Heart left ventricle (tissue), 16 donors: ENCODE measurements at regions not wholly inside any gene's neighbourhood (a gene's known extent, or its start where the extent isn't known, plus 50 kb on each side); places are given as distances from the start of the nearest gene placed in this dataset.

Experiments used
- ATAC-seq, 4 donors: fragments of 200-7000 bp; cut with Tn5 transposase; one replicate each; pipeline ENCODE4 v1.9.1; 2020 to 2022; ENCODE audit warnings: moderate library complexity in 4 of 4, mild to moderate bottlenecking in 3 of 4, moderate number of reproducible peaks in 1 of 4
- DNase-seq, 5 donors: peaks; one replicate each; pipeline ENCODE4 v3.0.0-alpha.2; 2020
- H3K27ac ChIP-seq, 12 donors: fragments of 200-600 bp; sonication (generic) in 4 of 12; one replicate each; pipeline versions ENCODE4 v1.5.0 to v1.8.0; 2016 to 2022; ENCODE audit warnings: mild to moderate bottlenecking in 2 of 12
- H3K27me3 ChIP-seq, 9 donors: fragments of 200-600 bp; sonication (generic) in 2 of 9; one replicate each; pipeline versions ENCODE4 v1.5.1 to v1.8.0; 2016 to 2022; ENCODE audit warnings: mild to moderate bottlenecking in 3 of 9
- H3K36me3 ChIP-seq, 9 donors: fragments of 200-600 bp; sonication (generic) in 2 of 9; one replicate each; pipeline versions ENCODE4 v1.5.0 to v1.8.0; 2018 to 2022; ENCODE audit warnings: mild to moderate bottlenecking in 2 of 9
- H3K4me1 ChIP-seq, 12 donors: fragments of 200-600 bp; sonication (generic) in 4 of 12; one replicate each; pipeline versions ENCODE4 v1.5.0 to v1.8.0; 2016 to 2022; ENCODE audit warnings: mild to moderate bottlenecking in 3 of 12
- H3K4me3 ChIP-seq, 12 donors: fragments of 200-600 bp; sonication (generic) in 4 of 12; one replicate each; pipeline versions ENCODE4 v1.5.0 to v1.8.0; 2017 to 2022; ENCODE audit warnings: mild to moderate bottlenecking in 9 of 12, moderate library complexity in 4 of 12
- H3K9me3 ChIP-seq, 12 donors: fragments of 200-600 bp; sonication (generic) in 4 of 12; one replicate each; pipeline versions ENCODE4 v1.5.0 to v1.8.0; 2016 to 2022; ENCODE audit warnings: mild to moderate bottlenecking in 1 of 12
- POLR2A ChIP-seq, 2 donors: fragments of 450-650 bp; IDR thresholded peaks; one replicate each; pipeline ENCODE4 v1.6.1; 2017; ENCODE audit warnings: antibody characterized with exemption in 2 of 2, mild to moderate bottlenecking in 2 of 2, moderate library complexity in 2 of 2
- WGBS, 4 donors: extraction: QIAGEN DNeasy Blood & Tissue Kit in 2 of 4; methylation state at CpG; one replicate each; pipeline versions ENCODE4 v1.1.5 to v1.1.7; 2013 to 2018; 5-methylcytosine and 5-hydroxymethylcytosine counted together
- intact Hi-C, 10 donors: fragments of 100-400 bp; cut with DNase I; formaldehyde crosslinking; loops; one replicate each; pipeline versions ENCODE4 v1.11.1 to v1.14.2; 2022
- TF ChIP-seq, protein P1 (sequence below), 12 donors: fragments of 200-600 bp; sonication (generic) in 4 of 12; IDR thresholded peaks; one replicate each; pipeline versions ENCODE4 v1.5.0 to v1.8.0; 2018 to 2022; ENCODE audit warnings: antibody characterized with exemption in 12 of 12, mild to moderate bottlenecking in 5 of 12
- donor health status: ischemic (EF 13 %, LVEDD 7.1; RV severe dilation, severe dysfunction).
- donor health status: healthy with polysubstance abuse.
- donor health status: DM: no; HTN: yes; CAD: no.
- donor health status: DM: no; HTN: no; CAD: no.
- donor health status: ischemic (EF 25% LVEDD 6.9; RV normal size, moderate dysfunction).
- donor health status: ischemic (EF 25% LVEDD 5.7; RV mildly dilated, moderate dysfunction).
- donor health status: healthy.
- donor health status: DM: yes; HTN: yes; CAD: no.
- donor health status: ischemic (EF 35%, LVEDD 5.7; RV mildly dilated, moderate dysfunction).
- donor health status: nonischemic (EF 11% LVEDD 7.7; RV severe dilation, severe dysfunction).
- donor health status: DM: yes; HTN: yes; CAD: no.
- donor health status: PGD.
- donor health status: ischemic (EF 29% LVEDD 5.4; RV normal size, mild dysfunction).
- donor health status: nonischemic (EF 23%, LVEDD 6.1; RV moderate dilation, normal function).

- no peak for TF ChIP-seq POLR2A (IDR thresholded peaks at IDR 0.05)
- TF ChIP-seq, protein P1, sequence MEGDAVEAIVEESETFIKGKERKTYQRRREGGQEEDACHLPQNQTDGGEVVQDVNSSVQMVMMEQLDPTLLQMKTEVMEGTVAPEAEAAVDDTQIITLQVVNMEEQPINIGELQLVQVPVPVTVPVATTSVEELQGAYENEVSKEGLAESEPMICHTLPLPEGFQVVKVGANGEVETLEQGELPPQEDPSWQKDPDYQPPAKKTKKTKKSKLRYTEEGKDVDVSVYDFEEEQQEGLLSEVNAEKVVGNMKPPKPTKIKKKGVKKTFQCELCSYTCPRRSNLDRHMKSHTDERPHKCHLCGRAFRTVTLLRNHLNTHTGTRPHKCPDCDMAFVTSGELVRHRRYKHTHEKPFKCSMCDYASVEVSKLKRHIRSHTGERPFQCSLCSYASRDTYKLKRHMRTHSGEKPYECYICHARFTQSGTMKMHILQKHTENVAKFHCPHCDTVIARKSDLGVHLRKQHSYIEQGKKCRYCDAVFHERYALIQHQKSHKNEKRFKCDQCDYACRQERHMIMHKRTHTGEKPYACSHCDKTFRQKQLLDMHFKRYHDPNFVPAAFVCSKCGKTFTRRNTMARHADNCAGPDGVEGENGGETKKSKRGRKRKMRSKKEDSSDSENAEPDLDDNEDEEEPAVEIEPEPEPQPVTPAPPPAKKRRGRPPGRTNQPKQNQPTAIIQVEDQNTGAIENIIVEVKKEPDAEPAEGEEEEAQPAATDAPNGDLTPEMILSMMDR (IDR thresholded peaks at IDR 0.05) = no peak
- whole genome bisulfite sequencing, 4 donors = 34 to 43% (median 38%) methylated on average over 4 of the region's 4 CpGs
- no peak for DNase-seq
Measured at GRCh38 chr20:16215041-16215440, 358.2 kb downstream of the KIF16B start.

GRCh38 chr20:16212790-16213189, 360.5 kb downstream of the KIF16B start:
- H3K4me3 ChIP-seq = no peak overlapping the region
- no peak for DNase-seq
- TF ChIP-seq, protein P1 (IDR thresholded peaks at IDR 0.05) = no peak
- TF ChIP-seq POLR2A (IDR thresholded peaks at IDR 0.05) = no peak
- ATAC-seq = no peak
- no peaks in the 10 kb centered on the region for H3K4me1 ChIP-seq
- H3K9me3 ChIP-seq = no peaks in the 10 kb centered on the region
- intact Hi-C loops = no loop called here
- H3K27ac ChIP-seq = no peak overlapping the region
- H3K27me3 ChIP-seq = no peaks in the 10 kb centered on the region
- WGBS, 4 donors = 89 to 95% (median 93%) methylated on average over 6 of the region's 6 CpGs
- no peaks in the 10 kb centered on the region for H3K36me3 ChIP-seq

More at GRCh38 chr20:16215041-16215440, 358.2 kb downstream of the KIF16B start:
- H3K36me3 ChIP-seq = no peaks in the 10 kb centered on the region
- H3K4me1 ChIP-seq = no peaks in the 10 kb centered on the region
- peaks cover 0 to 1% (median 0%) of the 10 kb centered on the region in 12 donors for H3K9me3 ChIP-seq
- H3K27ac ChIP-seq = no peak overlapping the region
- H3K4me3 ChIP-seq = no peak overlapping the region
- intact Hi-C loops = no loop called here
- no peak for ATAC-seq
- no peaks in the 10 kb centered on the region for H3K27me3 ChIP-seq

- Histone ChIP-seq H3K9me3 (no peaks in the 10 kb centered on the region), H3K27ac (no peak overlapping the region), H3K36me3 (no peaks in the 10 kb centered on the region), H3K4me3 (no peak overlapping the region), H3K4me1 (no peaks in the 10 kb centered on the region), H3K27me3 (no peaks in the 10 kb centered on the region)
- DNase-seq (no peak), ATAC-seq (no peak)
- TF ChIP-seq, protein P1 (IDR thresholded peaks at IDR 0.05) = no peak
- no peak for TF ChIP-seq POLR2A (IDR thresholded peaks at IDR 0.05)
- WGBS, 4 donors = 82 to 85% (median 83%) methylated on average over 4 of the region's 4 CpGs
- intact Hi-C loops = no loop called here
Measured at GRCh38 chr20:16209951-16210361, 363.3 kb downstream of the KIF16B start.

GRCh38 chr20:16209357-16209756, 363.9 kb downstream of the KIF16B start:
- H3K9me3 ChIP-seq = no peaks in the 10 kb centered on the region
- no peaks in the 10 kb centered on the region for H3K4me1 ChIP-seq
- no peak overlapping the region for H3K27ac ChIP-seq
- DNase-seq (no peak), ATAC-seq (no peak)
- no peak overlapping the region for H3K4me3 ChIP-seq
- WGBS, 4 donors = 72 to 80% (median 78%) methylated on average over 2 of the region's 2 CpGs
- TF ChIP-seq POLR2A (IDR thresholded peaks at IDR 0.05) = no peak
- TF ChIP-seq, protein P1 (IDR thresholded peaks at IDR 0.05) = no peak
- intact Hi-C loops = no loop called here
- no peaks in the 10 kb centered on the region for H3K36me3 ChIP-seq
- H3K27me3 ChIP-seq = no peaks in the 10 kb centered on the region
